ENCODE measurements at regions not wholly inside any gene's neighbourhood (a gene's known extent, or its start where the extent isn't known, plus 50 kb on each side); places are given as distances from the start of the nearest gene placed in this dataset.

DNA sequence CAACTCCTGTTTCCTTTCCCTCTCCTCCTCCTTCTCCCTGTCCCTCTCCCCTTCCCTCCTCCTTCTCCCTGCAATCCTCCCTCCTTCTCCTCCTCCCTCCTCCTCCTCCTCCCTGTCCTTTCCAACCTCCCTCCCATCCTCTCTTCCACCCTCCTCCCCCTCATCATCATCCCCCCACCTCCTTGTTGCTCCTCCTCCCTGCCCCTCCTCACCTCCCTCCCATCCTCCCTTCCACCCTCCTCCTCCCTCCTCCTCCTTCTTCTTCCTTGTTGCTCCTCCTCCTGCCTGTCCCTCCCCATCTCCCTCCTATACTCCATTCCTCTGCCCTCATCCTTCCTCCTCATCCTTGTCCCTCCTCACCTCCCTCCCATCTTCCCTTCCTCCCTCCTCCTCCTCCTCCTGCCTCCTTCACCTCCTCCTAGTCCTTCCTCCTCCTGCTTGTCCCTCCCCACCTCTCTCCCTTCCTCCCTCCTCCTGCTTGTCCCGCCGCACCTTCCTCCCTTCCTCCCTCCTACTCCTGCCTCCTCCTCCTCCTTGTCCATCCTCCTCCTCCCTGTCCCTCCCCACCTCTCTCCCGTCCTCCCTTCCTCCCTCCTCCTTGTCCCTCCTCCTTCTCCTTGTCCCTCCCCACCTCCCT, 222.5 kb downstream of the IRF8 start:
- DNase-seq, result no peak

DNA sequence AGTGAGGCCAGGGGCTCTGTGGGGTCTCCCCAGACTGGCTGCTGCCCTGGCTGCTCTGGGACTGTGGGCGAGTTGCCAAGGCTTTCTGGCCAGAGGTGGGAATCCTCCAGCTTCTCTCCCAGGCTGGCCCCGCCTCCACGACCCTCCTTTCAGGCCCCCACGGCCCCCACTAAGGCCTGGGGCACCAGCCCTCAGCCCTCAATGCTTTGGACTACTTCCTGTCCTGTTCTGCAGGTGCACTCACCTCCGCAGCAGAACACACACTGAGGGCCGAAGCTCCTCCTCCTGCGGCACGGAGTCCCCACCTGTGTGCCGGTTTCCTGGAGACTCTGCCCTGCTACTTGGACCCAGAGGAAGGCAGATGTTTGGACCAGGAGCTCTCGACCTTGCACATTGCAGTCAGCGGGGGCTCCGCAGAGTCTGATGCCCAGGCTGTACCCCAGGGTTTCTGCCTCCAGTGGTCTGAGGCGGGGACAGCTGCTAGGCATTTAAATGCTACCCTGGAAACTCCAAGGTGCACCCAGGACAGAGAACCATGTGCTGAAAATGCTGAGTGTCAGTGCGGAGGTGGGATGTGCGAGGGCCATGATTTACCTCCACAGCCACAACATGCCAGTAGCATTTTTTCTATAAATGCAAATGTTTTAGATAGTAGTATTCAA, 223.8 kb downstream of the IRF8 start:
- no peak for DNase-seq

DNA sequence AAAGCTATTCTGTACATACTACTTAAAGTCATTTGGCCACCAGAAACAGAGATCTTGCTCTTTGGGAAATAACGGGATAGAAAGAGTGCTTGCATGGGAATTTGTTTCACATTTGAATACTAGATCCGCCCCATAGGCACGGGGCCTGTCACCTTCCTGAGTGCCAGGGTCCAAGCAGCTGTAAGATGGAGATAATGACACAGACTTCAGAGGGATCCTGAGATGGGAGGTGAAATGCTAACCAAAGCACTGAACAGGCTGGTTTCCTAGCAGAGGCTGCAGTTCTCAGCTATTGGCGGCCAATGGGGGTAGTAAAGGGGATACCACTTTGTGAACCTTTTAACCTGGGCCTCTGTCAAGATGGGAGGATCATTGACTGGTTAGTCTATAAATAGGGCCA, 225.4 kb downstream of the IRF8 start:
- DNase-seq, result no peak

DNA sequence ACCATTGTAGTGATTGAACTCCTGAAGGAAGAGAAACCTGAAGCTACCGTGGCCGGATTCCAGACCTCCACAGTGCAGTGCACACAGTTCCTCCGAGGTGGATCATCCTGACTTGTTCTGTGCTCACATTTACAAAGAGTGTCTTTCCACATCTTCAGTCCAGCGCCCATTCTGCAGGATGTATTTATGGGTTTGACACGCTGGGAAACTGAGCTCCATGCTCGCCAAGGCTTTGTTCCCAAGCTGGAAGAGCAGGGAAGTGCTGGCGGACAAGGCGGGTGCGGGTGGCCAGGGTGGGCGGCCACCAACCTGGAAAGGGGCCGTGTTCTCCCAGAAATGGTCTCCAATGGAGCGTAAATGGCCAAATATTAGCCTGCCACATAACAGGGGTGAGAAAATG, 227.9 kb downstream of the IRF8 start:
- DNase-seq, result no peak

DNA sequence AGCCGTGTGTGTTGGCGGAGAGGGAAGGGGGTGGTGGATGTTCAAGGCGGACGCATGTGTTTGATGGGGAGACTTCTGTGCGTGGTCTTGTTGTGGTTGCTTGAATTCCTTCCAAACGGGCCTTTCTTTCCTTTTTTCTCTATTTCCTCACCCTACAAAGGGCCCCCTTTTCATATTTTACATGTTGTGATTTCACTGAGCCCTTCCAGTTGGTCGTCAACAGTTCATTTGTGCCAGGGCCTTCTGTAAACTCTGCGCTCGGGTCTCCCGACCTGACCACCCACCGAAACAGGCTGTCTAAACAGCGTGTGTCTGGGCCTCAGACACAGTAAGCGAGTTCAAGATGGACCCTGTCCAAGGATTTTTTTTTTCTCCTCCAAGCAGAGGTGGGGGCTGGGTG, 228.4 kb downstream of the IRF8 start:
- DNase-seq, result no peak

DNA sequence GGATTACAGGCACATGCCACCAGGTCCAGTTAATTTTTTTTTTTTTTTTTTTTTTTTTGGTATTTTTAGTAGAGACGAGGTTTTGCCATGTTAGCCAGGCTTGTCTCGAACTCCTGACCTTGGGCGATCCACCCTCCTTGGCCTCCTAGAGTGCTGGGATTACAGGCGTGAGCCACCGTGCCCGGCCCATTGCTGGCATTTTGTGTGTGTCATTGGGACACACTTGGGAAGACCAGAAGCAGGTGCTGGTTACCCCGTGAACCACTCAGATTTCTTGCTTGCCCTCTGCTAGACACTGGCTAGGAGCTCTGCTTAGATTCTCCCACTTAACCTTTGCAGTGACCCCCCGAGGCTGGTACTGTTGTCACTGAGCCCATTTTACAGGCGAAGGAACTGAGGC, 229.3 kb downstream of the IRF8 start:
- DNase-seq, result no peak

DNA sequence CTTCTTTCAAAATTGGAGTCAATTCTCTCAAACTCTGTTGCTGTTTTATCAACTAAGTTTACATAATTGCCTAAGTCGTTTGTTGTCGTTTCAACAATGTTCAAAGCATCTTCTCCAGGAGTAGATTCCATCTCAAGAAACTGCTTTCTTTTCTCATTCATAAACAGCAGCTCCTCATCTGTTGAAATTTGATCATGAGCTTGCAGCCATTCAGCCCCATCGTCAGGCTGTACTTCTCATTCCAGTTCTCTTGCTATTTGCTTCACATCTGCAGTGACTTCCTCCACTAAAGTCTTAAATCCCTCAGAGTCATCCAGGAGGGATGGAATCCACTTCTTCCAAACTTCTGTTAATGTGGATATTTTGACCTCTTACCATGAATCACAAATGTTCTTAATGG, 230.6 kb downstream of the IRF8 start:
- DNase-seq, result no peak

DNA sequence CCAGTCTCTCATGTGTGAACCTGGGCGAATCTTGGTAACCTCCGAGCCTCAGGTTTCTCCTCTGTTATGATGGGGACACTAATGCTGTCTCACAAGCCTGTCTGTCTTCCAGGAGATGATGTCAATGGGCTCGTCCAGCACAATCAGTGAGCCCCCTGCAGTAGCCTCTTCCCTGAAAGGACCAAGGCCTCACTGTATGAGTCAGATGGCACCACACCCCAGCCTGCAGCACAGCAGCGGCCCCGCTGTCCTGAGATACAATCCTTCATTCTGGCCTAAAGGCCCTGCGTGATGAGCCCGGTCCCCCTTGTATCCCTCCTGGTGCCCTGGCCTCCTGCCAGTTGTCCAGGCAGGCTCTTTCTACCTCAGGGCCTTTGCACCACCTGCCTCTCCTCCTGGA, 234.4 kb downstream of the IRF8 start:
- DNase-seq, result no peak

DNA sequence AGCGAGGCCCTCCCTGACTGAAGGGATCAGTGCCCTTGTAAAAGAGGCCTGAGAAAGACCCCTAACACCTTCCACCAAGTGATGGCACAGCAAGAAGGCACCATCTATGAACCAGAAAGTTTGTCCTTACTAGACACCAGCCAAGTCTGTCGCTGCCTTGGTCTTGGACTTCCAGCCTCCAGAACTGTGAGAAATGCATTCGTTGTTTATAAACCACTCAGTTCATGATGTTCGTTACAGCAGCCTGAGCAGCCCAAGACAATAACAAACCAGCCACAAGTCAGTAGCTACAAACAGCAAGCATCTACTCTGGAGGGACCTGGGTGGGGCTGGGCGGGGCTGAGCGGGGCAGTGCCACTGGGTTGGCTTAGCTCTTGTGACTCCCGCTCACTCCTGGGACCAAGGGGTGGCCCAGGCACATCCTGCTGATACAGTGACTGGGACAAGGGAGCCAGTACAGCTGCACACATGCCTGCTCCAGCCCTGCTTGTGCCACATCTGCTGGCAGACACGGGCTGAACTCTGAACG, 234.9 kb downstream of the IRF8 start:
- no peak for DNase-seq

DNA sequence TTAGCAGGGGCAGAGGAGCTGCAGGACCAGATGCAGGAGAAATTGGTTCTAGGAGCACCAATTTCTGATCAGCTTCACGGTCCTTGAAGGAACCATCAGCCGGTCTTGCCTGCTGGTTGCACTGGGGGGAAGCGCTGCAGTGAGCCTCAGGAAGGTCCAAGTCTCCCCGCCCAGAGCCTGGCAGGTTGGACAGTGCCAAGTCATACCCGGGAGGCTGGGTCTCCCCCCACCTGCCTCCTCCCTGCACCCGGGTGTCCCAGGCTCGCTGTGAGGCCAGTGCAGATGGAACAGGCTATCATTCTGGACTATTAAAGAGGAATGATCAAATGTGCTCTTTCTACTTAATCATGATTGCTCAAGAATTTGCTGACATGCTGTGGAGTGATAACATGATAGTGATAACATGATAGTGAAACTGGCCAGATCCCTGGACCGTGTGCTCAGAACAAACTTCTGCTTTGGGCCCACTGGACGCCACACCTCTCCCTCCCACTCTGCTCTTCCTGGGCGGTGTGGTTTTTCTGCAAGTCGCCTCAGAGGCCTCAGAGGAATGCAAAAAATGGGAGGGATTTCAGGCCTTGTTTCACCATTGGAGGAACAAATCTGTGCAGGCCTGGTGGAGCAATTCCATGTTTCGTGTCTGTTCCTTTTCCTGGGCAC, 236.0 kb downstream of the IRF8 start:
- DNase-seq, result no peak

DNA sequence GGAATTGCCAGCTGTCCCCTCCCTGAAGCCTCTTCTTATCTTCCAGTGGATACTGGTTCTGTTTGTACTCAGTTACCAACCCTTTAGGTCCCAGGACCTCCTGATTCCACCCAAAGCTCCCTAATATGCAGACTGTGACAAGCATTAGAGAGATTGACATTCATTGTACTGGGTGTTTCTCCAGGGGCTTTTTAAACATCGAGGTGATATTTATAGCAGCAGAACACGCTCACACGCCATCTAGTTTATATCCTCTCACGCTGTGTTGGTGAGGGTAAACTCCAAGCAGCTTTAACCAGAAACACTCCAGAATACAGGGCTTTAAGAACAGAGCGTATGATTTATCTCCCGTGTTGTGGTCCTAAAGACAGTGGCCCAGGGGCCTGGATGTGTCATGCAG, 238.4 kb downstream of the IRF8 start:
- no peak for DNase-seq

DNA sequence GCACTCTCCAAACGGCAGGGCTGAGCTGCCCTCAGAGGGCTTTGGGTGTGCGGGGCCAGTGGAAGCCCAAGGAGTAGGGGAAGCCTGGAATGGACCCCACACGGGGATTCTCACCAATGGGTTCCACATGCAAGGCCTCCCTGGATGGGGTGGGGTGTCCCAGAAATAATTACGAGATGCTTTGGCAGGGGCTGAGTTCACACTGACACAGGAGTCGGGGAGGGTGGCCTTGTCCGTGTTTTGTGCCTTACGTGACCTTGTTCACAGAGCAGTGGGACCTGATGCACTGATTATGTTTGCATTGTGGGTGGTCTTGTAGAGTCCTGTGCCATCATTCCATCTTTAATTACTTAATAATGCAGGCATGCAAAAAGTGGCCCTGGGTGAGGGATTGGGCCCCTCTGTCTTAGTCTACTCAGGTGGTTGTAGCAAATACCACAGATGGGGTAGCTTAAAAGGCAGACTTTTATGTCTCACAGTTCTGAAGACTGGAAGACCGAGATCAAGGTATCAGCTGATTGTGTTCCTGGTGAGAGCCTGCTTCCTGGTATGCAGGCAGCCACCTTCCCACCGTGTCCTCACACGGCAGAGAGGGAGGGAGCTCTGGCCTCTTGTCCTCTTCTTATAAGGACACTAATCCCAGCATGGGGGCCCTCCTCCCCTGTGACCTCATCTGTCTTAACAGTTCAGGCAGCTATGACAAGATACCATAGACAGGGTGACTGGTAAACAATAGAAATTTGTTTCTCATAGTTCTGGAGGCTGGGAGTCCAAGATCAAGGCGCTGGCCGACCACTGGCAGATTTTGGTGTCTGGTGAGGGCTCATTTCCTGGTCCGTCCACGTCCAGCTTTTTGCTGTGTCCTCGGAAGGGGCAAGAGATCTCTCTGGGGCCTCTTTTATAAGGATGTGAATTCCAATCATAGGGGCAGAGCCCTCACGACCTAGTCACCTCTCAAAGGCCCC, 239.4 kb downstream of the IRF8 start:
- DNase-seq, result no peak

DNA sequence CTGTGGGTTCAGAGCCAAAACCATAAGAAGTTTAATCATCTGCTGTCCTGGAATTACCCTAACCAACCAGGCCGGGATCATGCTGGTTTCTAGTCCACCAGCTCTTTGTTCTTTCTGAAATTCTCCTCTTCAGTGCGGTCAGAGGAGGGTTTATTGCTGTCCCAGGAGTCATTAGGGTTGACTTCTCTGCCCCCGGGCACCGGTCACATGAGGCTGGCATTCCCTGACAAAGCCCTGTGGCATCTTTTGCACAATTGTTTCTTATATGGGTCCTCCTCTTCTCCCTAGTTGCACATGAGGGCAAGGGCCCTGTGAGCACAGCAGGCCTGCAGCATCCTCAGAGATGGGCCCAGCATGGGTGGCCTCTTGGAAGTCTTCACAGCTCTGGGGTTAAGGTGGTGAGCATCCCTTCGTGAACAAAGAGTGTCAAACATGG, 243.9 kb downstream of the IRF8 start:
- no peak for DNase-seq

DNA sequence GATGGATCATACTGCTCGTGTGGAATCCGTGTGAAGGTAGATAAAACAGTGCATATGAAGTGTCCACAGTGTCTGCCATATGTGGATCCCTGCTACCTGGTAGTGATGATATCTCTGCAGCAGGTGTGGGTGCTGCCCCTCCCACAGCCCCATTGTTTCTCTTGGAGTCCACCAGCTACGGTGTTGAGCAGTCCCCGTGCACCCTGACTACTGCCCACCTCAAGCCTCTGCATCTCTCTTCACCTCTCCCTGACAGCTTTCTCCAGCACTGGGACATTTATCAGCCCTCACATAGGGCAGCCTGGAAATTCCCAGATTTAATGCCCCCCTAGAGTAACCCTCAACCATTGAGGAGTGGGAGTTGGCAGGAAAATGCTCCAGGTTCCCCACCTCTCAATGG, 244.7 kb downstream of the IRF8 start:
- DNase-seq, result no peak

DNA sequence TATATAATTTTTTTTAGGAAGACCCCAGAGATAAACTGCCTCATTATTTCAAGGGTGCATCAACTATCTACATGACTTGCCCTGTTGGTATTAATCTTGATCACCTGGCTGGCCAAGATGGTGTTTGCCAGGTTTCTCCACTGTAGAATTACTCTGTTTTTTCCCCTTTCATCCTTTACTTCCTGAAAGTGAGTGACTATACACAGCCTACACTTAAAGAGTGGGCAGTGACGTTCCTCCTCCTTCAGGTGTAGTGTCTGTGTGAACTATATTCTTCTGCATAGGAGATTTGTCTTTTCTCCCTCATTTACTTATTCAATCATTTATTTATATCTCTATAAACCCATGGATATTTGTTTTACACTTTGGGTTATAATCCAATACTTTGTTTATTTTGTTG, 246.7 kb downstream of the IRF8 start:
- DNase-seq, result no peak

DNA sequence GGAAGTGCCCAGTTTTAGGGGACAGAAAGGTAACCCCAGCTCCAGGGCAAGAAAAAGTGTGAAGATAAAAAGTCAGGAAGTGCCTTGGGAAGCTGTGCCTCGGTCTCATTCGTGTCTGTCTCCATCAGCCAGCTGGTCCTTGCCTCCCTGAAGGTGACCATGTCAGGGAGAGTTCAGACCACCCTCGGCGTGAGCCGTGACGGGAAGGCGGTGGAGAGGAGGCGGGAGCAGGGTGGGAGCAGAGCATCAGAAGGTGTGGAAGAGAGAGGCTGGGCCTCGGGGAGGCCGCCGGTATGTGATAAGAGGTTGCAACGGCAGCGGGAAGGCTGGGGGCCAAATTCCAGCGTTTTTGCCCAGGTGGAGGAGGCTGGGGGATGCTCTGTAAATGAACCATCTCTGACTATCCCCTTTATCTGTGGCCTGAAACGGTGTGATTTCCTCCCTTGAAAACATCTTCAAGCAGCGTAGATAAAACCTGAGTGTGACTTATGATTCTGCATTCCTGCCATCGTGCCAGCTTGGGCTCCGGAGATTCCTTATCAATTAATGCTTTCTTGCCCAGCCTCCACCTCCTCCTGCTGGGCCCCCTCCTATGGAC, 251.8 kb downstream of the IRF8 start:
- DNase-seq, result no peak

DNA sequence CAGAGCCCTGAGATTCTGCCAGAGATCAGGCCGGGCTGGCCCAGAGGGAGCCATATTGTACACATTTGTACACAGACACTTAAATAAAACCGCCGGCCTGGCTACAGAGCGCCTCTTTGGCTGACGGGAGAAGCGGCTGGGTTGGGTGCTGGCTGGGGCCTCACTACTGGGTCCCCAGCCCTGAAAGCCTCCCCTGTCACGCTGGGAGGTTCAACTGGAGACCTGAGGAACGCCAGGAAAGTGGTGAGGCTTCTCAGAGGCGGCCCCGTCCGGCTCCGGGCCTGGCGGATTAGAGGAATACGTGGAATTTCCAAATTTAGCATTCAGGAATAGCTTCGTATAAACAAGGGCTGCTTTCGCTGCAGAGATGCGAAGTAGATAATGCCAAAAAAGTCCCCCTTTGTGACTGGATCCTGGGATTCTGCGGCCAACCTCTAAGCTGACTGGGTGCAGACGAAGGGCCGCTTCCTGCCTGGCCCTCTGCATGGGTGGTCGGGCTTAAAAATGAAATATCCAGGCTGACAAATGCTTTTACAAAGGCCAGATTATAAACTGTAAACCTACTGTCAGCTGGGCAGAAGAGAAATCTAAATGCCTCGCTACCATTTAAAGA, 252.4 kb downstream of the IRF8 start:
- no peak for DNase-seq

DNA sequence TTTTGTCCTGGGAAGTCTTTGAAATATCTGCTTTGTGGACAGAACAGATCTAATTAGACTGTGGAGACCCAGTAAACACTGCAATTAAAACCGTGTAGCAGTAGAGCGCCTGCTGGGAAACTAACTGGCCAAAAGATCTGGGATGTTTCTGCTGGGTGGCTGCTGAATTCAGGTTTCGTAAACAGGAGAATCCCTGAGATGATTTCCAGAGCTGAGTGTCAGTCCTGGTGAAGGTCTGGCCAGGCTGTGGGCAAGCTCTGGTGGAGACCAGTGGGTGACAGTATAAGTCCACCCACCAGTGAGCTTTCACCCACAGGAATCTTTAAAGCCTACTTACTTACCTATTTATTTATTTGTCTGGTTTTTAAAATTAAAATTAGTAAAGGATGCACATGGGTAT, 257.2 kb downstream of the IRF8 start:
- DNase-seq, result no peak

DNA sequence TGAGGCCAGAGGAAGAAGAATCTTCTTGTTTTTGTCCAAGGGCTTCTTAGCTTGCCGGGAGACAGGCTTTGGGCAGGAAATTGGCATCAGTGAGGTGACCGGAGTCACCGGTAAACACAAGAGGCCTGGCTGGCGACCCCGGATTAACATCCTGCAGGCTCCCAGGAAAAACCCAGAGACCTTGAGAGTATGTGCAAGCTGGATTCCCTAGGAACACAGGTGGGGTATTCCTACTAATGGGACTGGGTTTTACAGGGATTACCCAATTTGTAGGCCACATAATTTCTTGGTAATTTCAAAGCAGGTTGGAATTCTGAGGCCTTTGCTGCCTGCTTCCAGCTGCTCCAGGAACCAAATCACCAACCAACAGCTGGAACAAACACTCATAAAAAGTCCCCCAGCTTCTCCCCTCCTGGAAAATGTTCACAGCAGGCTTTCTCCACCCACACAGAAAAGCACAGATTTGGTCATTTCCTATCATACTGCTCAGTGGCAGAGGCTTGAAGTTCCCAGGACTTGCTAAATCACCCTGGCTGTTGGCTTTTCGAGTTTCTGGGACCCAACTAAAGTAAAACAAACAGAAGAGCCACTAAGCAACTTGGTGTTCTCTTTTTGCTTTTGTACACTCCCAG, 258.8 kb downstream of the IRF8 start:
- DNase-seq, result no peak

DNA sequence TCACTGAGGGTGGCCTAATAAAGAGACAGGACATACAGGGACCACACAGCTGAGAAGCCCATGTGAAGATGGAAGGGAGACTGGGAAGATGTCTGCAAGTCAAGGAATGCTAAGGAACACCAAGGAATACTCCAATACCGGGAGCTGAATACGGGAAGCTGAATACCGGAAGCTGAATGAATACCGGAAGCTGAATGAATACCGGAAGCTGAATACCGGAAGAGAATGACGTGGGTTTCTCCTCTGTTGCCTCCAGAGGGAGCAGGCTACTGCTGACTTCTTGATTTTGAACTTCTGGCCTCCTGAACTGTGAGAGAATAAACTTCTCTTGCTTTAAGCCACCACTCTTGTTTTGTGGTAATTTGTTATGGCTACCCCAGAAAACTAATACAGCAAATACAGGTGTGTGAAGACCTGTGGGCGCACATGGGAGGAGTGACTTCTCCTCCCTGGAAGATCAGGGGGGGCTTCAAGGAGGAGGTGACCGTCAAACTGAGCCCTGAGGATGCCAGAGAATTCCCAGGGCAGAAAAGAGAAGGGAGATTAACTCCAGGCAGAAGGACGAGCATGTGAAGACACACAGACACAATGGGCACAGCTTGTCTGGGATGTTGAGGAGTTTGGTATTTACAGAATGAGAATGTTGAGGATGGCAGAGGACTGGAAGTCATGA, 259.9 kb downstream of the IRF8 start:
- DNase-seq, result no peak

DNA sequence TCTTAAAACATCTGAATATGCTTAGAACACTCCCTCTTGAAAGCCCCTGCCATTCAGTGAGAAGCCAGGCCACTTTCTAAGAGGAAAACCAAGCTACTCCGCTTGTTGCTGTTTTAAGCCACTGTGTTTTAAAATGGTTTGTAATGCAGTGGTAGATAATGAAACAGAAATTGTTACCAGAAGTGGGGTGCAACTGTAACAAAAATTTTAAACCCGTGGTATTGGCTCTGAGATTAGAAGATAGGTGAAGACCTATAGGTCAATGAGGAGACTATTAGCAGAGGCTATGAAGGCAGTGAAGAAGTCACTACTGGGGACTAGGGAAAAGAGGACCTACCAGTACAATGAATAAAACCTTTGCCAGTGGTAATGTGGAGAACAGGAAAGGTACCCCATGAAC, 266.5 kb downstream of the IRF8 start:
- no peak for DNase-seq

Measured in stimulated activated CD4-positive, alpha-beta T cell treated with anti-CD3 and anti-CD28 coated beads, Interleukin-2, amount 100 ng/mL, for 48 hours (primary cell).